ENCODE measurements at regions not wholly inside any gene's neighbourhood (a gene's known extent, or its start where the extent isn't known, plus 50 kb on each side); places are given as distances from the start of the nearest gene placed in this dataset.

DNA sequence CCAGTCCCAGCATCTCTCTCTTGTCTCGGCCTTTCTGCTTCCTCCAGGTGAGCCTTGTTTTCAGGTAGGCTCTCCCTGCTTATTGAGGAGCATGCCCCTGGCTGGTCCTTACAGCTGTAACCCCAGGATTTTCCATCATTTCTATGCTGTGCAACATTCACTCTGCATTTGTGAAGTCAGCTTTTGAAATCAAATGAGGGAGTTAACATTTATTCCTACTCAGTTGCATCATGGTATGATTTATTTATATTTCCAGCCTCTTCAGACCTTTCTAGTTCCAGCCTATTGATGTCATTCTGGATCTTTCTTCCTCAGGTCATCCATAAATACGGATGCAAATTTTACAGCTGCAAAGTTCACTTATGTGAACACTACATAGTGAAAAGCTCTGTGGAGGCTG is 755.6 kb downstream of the TYW1 start:
- H3K4me2 ChIP-seq (ENCODE audit: low read length) = no peak overlapping the region
- no peak overlapping the region for H3K4me3 ChIP-seq (ENCODE audit: low read length)
- no peak overlapping the region for H2AFZ ChIP-seq (ENCODE audit: low read length)
- no TSS peak for BruUV-seq (replicated peaks)
- H3K79me2 ChIP-seq (ENCODE audit: low read length) = no peaks in the 10 kb centered on the region
- no peaks in the 10 kb centered on the region for H3K9me2 ChIP-seq (replicated peaks; ENCODE audit: low read length)
- POLR2A ChIA-PET (ENCODE audit: unreplicated experiment) = no interaction called here
- H4K20me1 ChIP-seq (ENCODE audit: low read length) = no peaks in the 10 kb centered on the region
- TF ChIP-seq EZH2 (IDR thresholded peaks at IDR 0.05; ENCODE audit: low read length, unreplicated experiment) (no peak), EZH2phosphoT487 (IDR thresholded peaks at IDR 0.05; ENCODE audit: borderline replicate concordance, low read length) (no peak)
- TF ChIP-seq, protein P1, sequence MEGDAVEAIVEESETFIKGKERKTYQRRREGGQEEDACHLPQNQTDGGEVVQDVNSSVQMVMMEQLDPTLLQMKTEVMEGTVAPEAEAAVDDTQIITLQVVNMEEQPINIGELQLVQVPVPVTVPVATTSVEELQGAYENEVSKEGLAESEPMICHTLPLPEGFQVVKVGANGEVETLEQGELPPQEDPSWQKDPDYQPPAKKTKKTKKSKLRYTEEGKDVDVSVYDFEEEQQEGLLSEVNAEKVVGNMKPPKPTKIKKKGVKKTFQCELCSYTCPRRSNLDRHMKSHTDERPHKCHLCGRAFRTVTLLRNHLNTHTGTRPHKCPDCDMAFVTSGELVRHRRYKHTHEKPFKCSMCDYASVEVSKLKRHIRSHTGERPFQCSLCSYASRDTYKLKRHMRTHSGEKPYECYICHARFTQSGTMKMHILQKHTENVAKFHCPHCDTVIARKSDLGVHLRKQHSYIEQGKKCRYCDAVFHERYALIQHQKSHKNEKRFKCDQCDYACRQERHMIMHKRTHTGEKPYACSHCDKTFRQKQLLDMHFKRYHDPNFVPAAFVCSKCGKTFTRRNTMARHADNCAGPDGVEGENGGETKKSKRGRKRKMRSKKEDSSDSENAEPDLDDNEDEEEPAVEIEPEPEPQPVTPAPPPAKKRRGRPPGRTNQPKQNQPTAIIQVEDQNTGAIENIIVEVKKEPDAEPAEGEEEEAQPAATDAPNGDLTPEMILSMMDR (conservative IDR thresholded peaks at IDR 0.05; ENCODE audit: low read depth, low read length) = no peak
- no peaks in the 10 kb centered on the region for H3K9me3 ChIP-seq (ENCODE audit: low read length)
- no peaks in the 10 kb centered on the region for H3K4me1 ChIP-seq (ENCODE audit: insufficient read depth, low read length)
- H3K36me3 ChIP-seq (ENCODE audit: low read depth, low read length) = no peaks in the 10 kb centered on the region
- ATAC-seq (no peak), DNase-seq (no peak)
- CTCF ChIA-PET = no interaction called here
- H3K27ac ChIP-seq (ENCODE audit: low read length) = no peak overlapping the region
- no peaks in the 10 kb centered on the region for H3F3A ChIP-seq (ENCODE audit: low read length, unreplicated experiment)
- intact Hi-C loops (cut with micrococcal nuclease) = no loop called here
- no peaks in the 10 kb centered on the region for H3K27me3 ChIP-seq (ENCODE audit: low read length)
- H3K9ac ChIP-seq (ENCODE audit: low read length) = no peak overlapping the region

DNA sequence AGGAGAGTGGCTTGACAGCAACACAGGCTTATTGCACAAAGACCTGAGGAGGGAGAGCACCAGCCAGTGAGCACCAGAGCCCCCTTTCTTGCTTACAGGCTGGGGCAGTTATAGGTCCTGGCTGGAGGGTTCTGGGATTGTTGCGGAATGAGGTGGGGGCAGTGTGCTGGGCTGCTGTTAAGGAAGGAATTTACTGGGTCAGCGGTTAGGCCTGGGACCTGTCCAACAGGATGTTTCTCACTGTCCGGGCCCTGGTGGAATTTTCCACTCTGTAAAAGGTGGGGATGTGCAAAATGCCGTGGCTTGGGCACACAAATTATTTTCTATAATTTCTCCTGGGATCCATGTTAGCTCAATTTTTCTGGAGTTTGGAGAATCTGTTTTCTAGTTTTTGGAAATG is 757.3 kb downstream of the TYW1 start:
- no peak overlapping the region for H3K4me2 ChIP-seq (ENCODE audit: low read length)
- H3K27me3 ChIP-seq (ENCODE audit: low read length) = no peaks in the 10 kb centered on the region
- H3K27ac ChIP-seq (ENCODE audit: low read length) = no peak overlapping the region
- no peak overlapping the region for H3K9ac ChIP-seq (ENCODE audit: low read length)
- no peaks in the 10 kb centered on the region for H3K36me3 ChIP-seq (ENCODE audit: low read depth, low read length)
- H3K4me1 ChIP-seq (ENCODE audit: insufficient read depth, low read length) = no peaks in the 10 kb centered on the region
- no peaks in the 10 kb centered on the region for H4K20me1 ChIP-seq (ENCODE audit: low read length)
- no peaks in the 10 kb centered on the region for H3K79me2 ChIP-seq (ENCODE audit: low read length)
- CTCF ChIA-PET = no interaction called here
- no peak for DNase-seq
- TF ChIP-seq, protein P1 (conservative IDR thresholded peaks at IDR 0.05; ENCODE audit: low read depth, low read length) = no peak
- no peak for TF ChIP-seq EZH2phosphoT487 (IDR thresholded peaks at IDR 0.05; ENCODE audit: borderline replicate concordance, low read length)
- TF ChIP-seq EZH2 (IDR thresholded peaks at IDR 0.05; ENCODE audit: low read length, unreplicated experiment) = no peak
- POLR2A ChIA-PET (ENCODE audit: unreplicated experiment) = no interaction called here
- H3K9me2 ChIP-seq (replicated peaks; ENCODE audit: low read length) = no peaks in the 10 kb centered on the region
- ATAC-seq = no peak
- H3K4me3 ChIP-seq (ENCODE audit: low read length) = no peak overlapping the region
- H3K9me3 ChIP-seq (ENCODE audit: low read length) = no peaks in the 10 kb centered on the region
- intact Hi-C loops (cut with micrococcal nuclease) = no loop called here
- no TSS peak for BruUV-seq (replicated peaks)
- no peak overlapping the region for H2AFZ ChIP-seq (ENCODE audit: low read length)
- no peaks in the 10 kb centered on the region for H3F3A ChIP-seq (ENCODE audit: low read length, unreplicated experiment)

DNA sequence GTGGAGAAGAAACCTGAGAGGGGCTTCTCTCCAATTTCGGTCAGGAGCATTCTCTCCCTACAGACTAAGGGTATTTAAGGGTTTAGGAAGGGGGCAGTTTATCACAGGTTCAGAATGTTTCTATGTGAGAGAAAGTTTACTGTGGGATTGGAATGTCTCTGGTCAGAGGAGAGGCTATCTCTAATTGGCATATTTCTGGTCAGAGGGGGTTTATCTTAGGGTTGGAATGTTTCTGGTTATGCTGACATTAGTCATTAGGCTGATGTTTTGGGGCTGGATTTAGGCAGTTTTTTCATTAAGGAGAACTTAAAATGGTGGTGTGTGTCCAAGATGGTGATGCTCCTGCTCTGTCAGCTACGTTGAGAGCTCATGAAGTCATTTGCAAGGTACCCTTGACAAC is 758.0 kb downstream of the TYW1 start:
- ChIA-PET CTCF (no interaction called here), POLR2A (ENCODE audit: unreplicated experiment) (no interaction called here)
- TF ChIP-seq EZH2phosphoT487 (IDR thresholded peaks at IDR 0.05; ENCODE audit: borderline replicate concordance, low read length) (no peak), EZH2 (IDR thresholded peaks at IDR 0.05; ENCODE audit: low read length, unreplicated experiment) (no peak)
- TF ChIP-seq, protein P1 (conservative IDR thresholded peaks at IDR 0.05; ENCODE audit: low read depth, low read length) = no peak
- H3K9me2 ChIP-seq (replicated peaks; ENCODE audit: low read length) = no peaks in the 10 kb centered on the region
- no peaks in the 10 kb centered on the region for H3K9me3 ChIP-seq (ENCODE audit: low read length)
- no peak overlapping the region for H3K4me3 ChIP-seq (ENCODE audit: low read length)
- no peaks in the 10 kb centered on the region for H3K27me3 ChIP-seq (ENCODE audit: low read length)
- H3K9ac ChIP-seq (ENCODE audit: low read length) = no peak overlapping the region
- no peaks in the 10 kb centered on the region for H4K20me1 ChIP-seq (ENCODE audit: low read length)
- no peaks in the 10 kb centered on the region for H3K79me2 ChIP-seq (ENCODE audit: low read length)
- ATAC-seq (no peak), DNase-seq (no peak)
- no peaks in the 10 kb centered on the region for H3F3A ChIP-seq (ENCODE audit: low read length, unreplicated experiment)
- BruUV-seq (replicated peaks) = no TSS peak
- intact Hi-C loops (cut with micrococcal nuclease) = no loop called here
- H2AFZ ChIP-seq (ENCODE audit: low read length) = no peak overlapping the region
- no peaks in the 10 kb centered on the region for H3K36me3 ChIP-seq (ENCODE audit: low read depth, low read length)
- no peaks in the 10 kb centered on the region for H3K4me1 ChIP-seq (ENCODE audit: insufficient read depth, low read length)
- H3K27ac ChIP-seq (ENCODE audit: low read length) = no peak overlapping the region
- no peak overlapping the region for H3K4me2 ChIP-seq (ENCODE audit: low read length)
